ENCODE measurements at regions not wholly inside any gene's neighbourhood (a gene's known extent, or its start where the extent isn't known, plus 50 kb on each side); places are given as distances from the start of the nearest gene placed in this dataset.
"Not testable (repeated sequence)": the region's sequence is repeated elsewhere in the genome, so short reads cannot be mapped to it uniquely, and the experiment has no call there.

DNA sequence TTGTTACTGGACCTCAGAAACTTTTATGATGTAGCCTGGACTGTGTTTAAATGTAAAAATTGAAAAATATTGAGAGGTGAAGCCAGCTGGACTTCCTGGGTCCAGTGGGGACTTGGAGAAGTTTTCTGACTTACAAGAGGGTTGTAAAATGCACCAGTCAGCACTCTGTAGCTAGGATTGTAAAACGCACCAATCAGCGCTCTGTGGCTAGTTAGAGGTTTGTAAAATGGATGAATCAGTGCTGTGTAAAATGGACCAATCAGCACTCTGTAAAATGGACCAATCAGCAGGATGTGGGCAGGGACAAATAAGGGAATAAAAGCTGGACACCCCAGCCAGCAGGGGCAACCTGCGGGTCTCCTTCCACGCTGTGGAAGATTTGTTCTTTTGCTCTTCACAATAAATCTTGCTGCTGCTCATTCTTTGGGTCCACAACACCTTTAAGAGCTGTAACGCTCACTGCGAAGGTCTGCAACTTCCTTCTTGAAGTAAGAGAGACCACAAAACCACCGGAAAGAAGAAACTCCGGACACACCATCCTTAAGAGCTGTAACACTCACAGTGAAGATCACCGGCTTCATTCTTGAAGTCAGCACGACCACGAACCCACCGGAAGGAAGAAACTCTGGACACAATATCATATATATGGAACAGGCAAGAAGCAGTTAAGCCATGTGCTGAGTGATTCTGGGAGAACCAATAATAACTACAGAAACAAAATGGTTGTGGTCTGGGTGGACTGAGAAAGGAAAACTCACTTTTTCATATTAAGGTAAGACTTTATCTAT, 201.3 kb downstream of the GABRG2 start:
- in situ Hi-C loops (cut with MboI; ENCODE audit: low pct_unique_long_range_greater_than_20kb, low sequenced_read_pairs, unreplicated experiment) = no loop called here
- DNase-seq (ENCODE audit: low spot score) = no peak
- TF ChIP-seq, protein P1, sequence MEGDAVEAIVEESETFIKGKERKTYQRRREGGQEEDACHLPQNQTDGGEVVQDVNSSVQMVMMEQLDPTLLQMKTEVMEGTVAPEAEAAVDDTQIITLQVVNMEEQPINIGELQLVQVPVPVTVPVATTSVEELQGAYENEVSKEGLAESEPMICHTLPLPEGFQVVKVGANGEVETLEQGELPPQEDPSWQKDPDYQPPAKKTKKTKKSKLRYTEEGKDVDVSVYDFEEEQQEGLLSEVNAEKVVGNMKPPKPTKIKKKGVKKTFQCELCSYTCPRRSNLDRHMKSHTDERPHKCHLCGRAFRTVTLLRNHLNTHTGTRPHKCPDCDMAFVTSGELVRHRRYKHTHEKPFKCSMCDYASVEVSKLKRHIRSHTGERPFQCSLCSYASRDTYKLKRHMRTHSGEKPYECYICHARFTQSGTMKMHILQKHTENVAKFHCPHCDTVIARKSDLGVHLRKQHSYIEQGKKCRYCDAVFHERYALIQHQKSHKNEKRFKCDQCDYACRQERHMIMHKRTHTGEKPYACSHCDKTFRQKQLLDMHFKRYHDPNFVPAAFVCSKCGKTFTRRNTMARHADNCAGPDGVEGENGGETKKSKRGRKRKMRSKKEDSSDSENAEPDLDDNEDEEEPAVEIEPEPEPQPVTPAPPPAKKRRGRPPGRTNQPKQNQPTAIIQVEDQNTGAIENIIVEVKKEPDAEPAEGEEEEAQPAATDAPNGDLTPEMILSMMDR (IDR thresholded peaks at IDR 0.05; ENCODE audit: extremely low read depth, insufficient read depth, missing control alignments) = no peak

DNA sequence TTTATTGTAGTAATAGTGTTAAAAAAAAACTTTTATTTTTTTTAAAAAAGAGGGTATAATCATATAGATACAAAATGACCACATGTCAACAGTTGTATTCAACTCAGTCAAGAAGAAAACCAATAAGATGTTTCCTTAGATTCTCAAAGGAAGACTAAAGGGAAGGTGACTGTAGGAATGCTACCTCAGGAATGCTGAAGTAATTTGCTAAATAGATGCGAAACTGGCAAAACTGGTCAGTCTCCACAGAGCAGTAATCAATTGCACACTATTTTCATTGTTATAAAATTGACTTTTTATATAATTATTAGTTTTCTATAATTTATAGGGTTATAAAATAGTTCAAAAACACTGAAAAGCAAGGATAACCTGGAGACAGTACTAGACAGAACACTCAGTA, 204.8 kb downstream of the GABRG2 start:
- TF ChIP-seq, protein P1 (IDR thresholded peaks at IDR 0.05; ENCODE audit: extremely low read depth, insufficient read depth, missing control alignments) = no peak
- in situ Hi-C loops (cut with MboI; ENCODE audit: low pct_unique_long_range_greater_than_20kb, low sequenced_read_pairs, unreplicated experiment) = no loop called here
- no peak for DNase-seq (ENCODE audit: low spot score)

DNA sequence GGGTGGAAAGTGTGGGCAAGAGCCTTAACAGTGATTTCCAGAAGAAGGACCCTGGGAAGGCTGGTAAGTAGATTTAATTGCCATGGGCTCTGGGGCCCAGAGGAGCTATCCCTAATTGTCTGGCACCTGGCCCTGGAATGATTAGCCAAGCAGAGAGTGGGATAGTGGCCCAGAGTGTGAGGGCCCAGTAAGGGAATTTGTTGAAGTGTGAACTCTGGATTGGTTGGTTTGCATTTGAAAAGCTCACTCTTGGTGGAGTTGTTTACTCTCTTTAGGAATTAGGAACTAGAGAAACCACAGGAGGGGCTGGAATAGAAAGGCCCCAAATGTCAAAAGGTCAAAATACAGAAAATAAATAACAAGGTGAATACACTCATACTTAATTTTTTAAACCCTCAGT, 207.1 kb downstream of the GABRG2 start:
- TF ChIP-seq, protein P1 (IDR thresholded peaks at IDR 0.05; ENCODE audit: extremely low read depth, insufficient read depth, missing control alignments) = no peak
- in situ Hi-C loops (cut with MboI; ENCODE audit: low pct_unique_long_range_greater_than_20kb, low sequenced_read_pairs, unreplicated experiment) = no loop called here
- no peak for DNase-seq (ENCODE audit: low spot score)

DNA sequence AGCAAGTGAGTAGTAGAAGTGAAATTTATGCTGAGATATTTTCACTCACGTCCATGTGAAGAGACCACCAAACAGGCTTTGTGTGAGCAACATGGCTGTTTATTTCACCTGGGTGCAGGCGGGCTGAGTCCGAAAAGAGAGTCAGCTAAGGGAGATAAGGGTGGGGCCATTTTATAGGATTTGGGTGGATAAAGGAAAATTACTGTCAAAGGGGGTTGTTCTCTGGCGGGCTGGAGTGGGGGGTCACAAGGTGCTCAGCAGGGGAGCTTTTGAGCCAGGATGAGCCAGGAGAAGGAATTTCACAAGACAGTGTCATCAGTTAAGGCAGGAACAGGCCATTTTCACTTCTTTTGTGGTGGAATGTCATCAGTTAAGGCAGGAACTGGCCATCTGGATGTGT, 207.8 kb downstream of the GABRG2 start:
- DNase-seq (ENCODE audit: low spot score); in situ Hi-C loops (cut with MboI; ENCODE audit: low pct_unique_long_range_greater_than_20kb, low sequenced_read_pairs, unreplicated experiment): not testable (repeated sequence)

DNA sequence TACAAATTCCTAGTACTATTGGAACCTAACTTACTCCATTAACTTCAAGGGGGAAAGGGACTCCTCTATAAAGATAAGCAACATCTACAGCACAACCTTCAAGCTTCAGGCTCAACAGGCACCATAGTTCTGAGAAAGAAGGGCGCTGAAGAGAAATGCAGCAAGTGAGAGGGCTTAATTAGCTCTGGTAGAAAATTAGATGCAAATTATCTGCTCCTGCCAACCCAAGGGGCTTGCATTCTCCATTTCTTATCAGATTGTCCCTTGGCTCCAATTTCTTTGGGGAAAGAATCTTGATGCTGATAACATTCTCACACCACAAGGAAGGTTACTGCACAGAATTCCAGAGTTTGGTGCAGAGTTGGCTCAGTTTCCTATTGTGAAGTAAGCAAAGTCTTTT, 214.6 kb downstream of the GABRG2 start:
- TF ChIP-seq, protein P1 (IDR thresholded peaks at IDR 0.05; ENCODE audit: extremely low read depth, insufficient read depth, missing control alignments) = no peak
- in situ Hi-C loops (cut with MboI; ENCODE audit: low pct_unique_long_range_greater_than_20kb, low sequenced_read_pairs, unreplicated experiment) = no loop called here
- no peak for DNase-seq (ENCODE audit: low spot score)

DNA sequence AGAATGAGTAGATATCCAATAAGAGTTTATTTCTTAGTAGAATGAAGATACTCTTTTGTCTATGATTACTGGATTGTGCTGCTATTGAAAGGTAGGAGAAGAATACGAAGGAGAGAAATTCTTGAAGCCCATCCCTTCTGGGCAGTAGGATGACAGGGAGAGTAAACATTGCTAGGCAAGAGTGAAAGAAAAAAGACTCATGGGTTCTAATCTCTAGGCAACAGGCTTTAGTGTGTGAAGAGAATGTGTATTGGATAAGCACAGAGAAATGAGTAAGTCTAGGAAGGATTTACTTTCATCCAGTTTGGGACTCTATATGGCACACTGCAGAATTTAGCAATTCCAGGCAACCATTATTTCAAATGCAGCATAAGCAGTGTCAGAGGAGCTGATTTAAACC, 216.0 kb downstream of the GABRG2 start:
- no peak for DNase-seq (ENCODE audit: low spot score)
- in situ Hi-C loops (cut with MboI; ENCODE audit: low pct_unique_long_range_greater_than_20kb, low sequenced_read_pairs, unreplicated experiment) = no loop called here

DNA sequence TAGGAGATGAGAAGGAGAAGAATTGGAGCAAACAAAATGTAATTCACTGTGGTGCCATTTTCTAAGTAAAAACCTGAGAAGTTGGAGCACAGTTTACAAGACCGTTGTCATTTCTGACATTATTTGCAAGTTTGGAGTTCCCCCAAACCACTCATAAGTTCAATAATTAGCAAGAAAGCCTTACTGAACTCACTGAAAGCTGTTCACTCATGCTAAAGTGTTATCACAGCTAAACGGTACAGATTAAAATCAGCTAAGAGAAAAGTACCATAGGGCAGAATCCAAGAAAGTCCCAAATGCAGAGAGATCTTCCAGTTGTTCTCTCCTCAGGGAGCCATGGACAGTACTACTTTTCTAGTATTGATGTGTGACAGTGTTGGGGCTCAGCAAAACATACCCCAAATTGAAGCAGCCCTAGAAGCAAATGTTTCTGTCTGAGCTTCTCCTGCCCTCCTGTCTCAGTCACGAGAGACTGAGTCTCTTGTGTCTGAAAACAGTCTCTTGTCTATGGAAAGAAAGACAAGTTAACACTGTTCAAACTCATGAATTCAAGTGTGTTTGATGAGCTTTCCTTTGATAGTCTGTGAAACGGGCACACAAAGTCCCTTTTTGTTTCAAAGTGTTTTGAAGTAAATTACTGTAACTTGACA, 221.2 kb downstream of the GABRG2 start:
- in situ Hi-C loops (cut with MboI; ENCODE audit: low pct_unique_long_range_greater_than_20kb, low sequenced_read_pairs, unreplicated experiment) = no loop called here
- peak; percentile 9 for DNase-seq (ENCODE audit: low spot score)

More for the DNA sequence above, 216.0 kb downstream of the GABRG2 start:
- TF ChIP-seq, protein P1 (IDR thresholded peaks at IDR 0.05; ENCODE audit: extremely low read depth, insufficient read depth, missing control alignments) = no peak

More for the DNA sequence above, 221.2 kb downstream of the GABRG2 start:
- TF ChIP-seq, protein P1 (IDR thresholded peaks at IDR 0.05; ENCODE audit: extremely low read depth, insufficient read depth, missing control alignments) = no peak
